Endothelial cell of umbilical vein (primary cell): ENCODE measurements at regions not wholly inside any gene's neighbourhood (a gene's known extent, or its start where the extent isn't known, plus 50 kb on each side); places are given as distances from the start of the nearest gene placed in this dataset.

Experiments
- CTCF ChIP-seq, 2 donors: IDR thresholded peaks; 1 replicate in 1 of 2; 2 replicates in 1 of 2; pipeline ENCODE4 v1.5.1; 2011; ENCODE audit warnings: low read length in 2 of 2, mild to moderate bottlenecking in 2 of 2, moderate library complexity in 2 of 2, control low read depth in 1 of 2, inconsistent platforms in 1 of 2, low read depth in 1 of 2; ENCODE audit not compliant: insufficient read depth in 1 of 2; ENCODE audit errors: extremely low read depth in 1 of 2
- EZH2 ChIP-seq: IDR thresholded peaks from 2 replicates; pipeline ENCODE4 v1.6.1; 2012; ENCODE audit warnings: borderline replicate concordance, low read depth, mild to moderate bottlenecking, moderate library complexity, low read length, inconsistent platforms; ENCODE audit not compliant: severe bottlenecking
- FOS ChIP-seq: IDR thresholded peaks from 2 replicates; pipeline ENCODE4 v1.6.1; 2011; ENCODE audit warnings: mild to moderate bottlenecking, low read length, moderate library complexity, borderline replicate concordance; ENCODE audit not compliant: insufficient read depth
- GATA2 ChIP-seq: IDR thresholded peaks from 2 replicates; pipeline ENCODE4 v1.7.0; 2011; ENCODE audit warnings: low read depth, mild to moderate bottlenecking, moderate library complexity, mixed read lengths, low read length; ENCODE audit not compliant: insufficient read length, insufficient read depth
- JUN ChIP-seq: IDR thresholded peaks from 2 replicates; pipeline ENCODE4 v1.6.1; 2011; ENCODE audit warnings: borderline replicate concordance, low read depth; ENCODE audit not compliant: insufficient read length, insufficient read depth
- MAX ChIP-seq: IDR thresholded peaks from 2 replicates; pipeline ENCODE4 v1.6.1; 2011; ENCODE audit not compliant: insufficient read depth, insufficient read length
- POLR2A ChIP-seq: IDR thresholded peaks from 2 replicates; pipeline ENCODE4 v1.6.1; 2012; ENCODE audit warnings: low read depth, mild to moderate bottlenecking, control low read depth, low read length
- POLR2AphosphoS5 ChIP-seq: IDR thresholded peaks from 2 replicates; pipeline ENCODE4 v1.6.1; 2012; ENCODE audit warnings: low read depth, mild to moderate bottlenecking, control low read depth, low read length, moderate library complexity; ENCODE audit not compliant: insufficient read depth

DNA sequence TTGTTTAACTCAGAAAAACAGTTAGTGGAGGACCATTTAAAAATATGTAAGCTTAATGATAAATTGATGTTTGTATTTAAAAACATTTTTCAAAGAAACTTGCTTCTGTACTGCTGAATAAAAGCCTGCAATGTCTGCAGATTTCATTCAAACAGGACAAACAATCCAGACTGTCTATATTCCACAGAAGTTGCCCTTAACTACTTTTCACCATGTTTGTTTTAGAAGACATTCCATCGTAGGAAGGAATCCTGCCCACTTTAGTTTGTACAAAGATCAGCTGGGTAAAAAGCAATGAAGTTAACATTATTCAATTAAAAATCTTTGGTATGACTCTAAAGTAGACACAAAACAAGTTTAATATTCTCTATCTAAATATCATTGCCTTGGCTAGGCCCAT, 195.7 kb upstream of the CCNH start:
- TF ChIP-seq CTCF (IDR thresholded peaks at IDR 0.05; ENCODE audit: extremely low read depth in 1 of 2, insufficient read depth in 1 of 2, low read depth in 1 of 2, low read length in 2 of 2) (no peak), MAX (no peak), FOS (no peak), EZH2 (no peak), POLR2A (no peak), GATA2 (no peak), POLR2AphosphoS5 (no peak), JUN (no peak)
